T-cell (primary cell): ENCODE measurements at regions not wholly inside any gene's neighbourhood (a gene's known extent, or its start where the extent isn't known, plus 50 kb on each side); places are given as distances from the start of the nearest gene placed in this dataset.

Source experiments
- ATAC-seq, 4 experiments: fragments of 200-7000 bp in 3 of 4; fragments of 150-1000 bp in 1 of 4; cut with Tn5 transposase; replicated peaks in 1 of 4; 1 replicate in 3 of 4; 2 replicates in 1 of 4; pipeline ENCODE4 v1.10.0; 2021; ENCODE audit warnings: moderate library complexity in 3 of 4, mild to moderate bottlenecking in 2 of 4, moderate number of reproducible peaks in 1 of 4
- CTCF ChIA-PET, 2 donors: fragments of 300-600 bp; sonication (Branson Sonifier 250); formaldehyde crosslinking; loops; one replicate each; lab custom pipeline; 2022; ENCODE audit warnings: antibody characterized with exemption in 2 of 2; lab: Charles Lee
- POLR2A ChIA-PET, 2 donors: fragments of 300-600 bp; sonication (Branson Sonifier 250); formaldehyde crosslinking; loops; one replicate each; lab custom pipeline; 2022; ENCODE audit warnings: antibody characterized with exemption in 2 of 2; lab: Charles Lee
- DNase-seq, 35 experiments: peaks; one replicate each; pipeline versions ENCODE4 v3.0.0 to v3.0.0-alpha.2; 2013 to 2023
- H3K27ac ChIP-seq: one replicate; pipeline ENCODE4 v1.5.1; 2013; ENCODE audit warnings: low read length
- H3K27me3 ChIP-seq, 2 experiments: replicated peaks in 1 of 2; 1 replicate in 1 of 2; 2 replicates in 1 of 2; pipeline versions ENCODE4 v1.6.1 to v1.7.0; 2013; ENCODE audit warnings: low read length in 1 of 2, mixed read lengths in 1 of 2; ENCODE audit not compliant: control insufficient read depth in 2 of 2, insufficient read depth in 2 of 2; ENCODE audit errors: extremely low read depth in 1 of 2
- H3K36me3 ChIP-seq, 2 donors: 1 replicate in 1 of 2; 2 replicates in 1 of 2; pipeline versions ENCODE4 v1.6.1 to v1.7.0; 2013; ENCODE audit warnings: low read length in 1 of 2; ENCODE audit not compliant: control insufficient read depth in 2 of 2, insufficient read depth in 1 of 2; ENCODE audit errors: extremely low read depth in 1 of 2
- H3K4me1 ChIP-seq, 2 experiments: 1 replicate in 1 of 2; 2 replicates in 1 of 2; pipeline versions ENCODE4 v1.6.1 to v1.7.0; 2013; ENCODE audit warnings: low read length in 2 of 2, mixed read lengths in 1 of 2; ENCODE audit not compliant: insufficient read depth in 2 of 2, control insufficient read depth in 1 of 2; ENCODE audit errors: extremely low read depth in 1 of 2
- H3K4me3 ChIP-seq, 2 donors: 1 replicate in 1 of 2; 2 replicates in 1 of 2; pipeline versions ENCODE4 v1.5.1 to v1.7.0; 2013; ENCODE audit warnings: mild to moderate bottlenecking in 2 of 2, low read length in 1 of 2, moderate library complexity in 1 of 2; ENCODE audit not compliant: control insufficient read depth in 1 of 2; ENCODE audit errors: extremely low read depth in 1 of 2
- H3K9me3 ChIP-seq: 2 replicates; pipeline ENCODE4 v1.7.0; 2013
- H3K27ac Mint-ChIP-seq, 2 donors: one replicate each; pipeline ENCODE4 v1.8.0; 2020 to 2021; ENCODE audit warnings: mild to moderate bottlenecking in 2 of 2, mixed read lengths in 2 of 2
- H3K27me3 Mint-ChIP-seq, 2 donors: one replicate each; pipeline ENCODE4 v1.8.0; 2021 to 2022; ENCODE audit warnings: mixed read lengths in 2 of 2
- H3K36me3 Mint-ChIP-seq: one replicate; pipeline ENCODE4 v1.8.0; 2021; ENCODE audit warnings: mixed read lengths
- H3K4me1 Mint-ChIP-seq, 3 donors: one replicate each; pipeline ENCODE4 v1.8.0; 2020 to 2022; ENCODE audit warnings: mixed read lengths in 3 of 3, mild to moderate bottlenecking in 1 of 3
- H3K4me3 Mint-ChIP-seq, 3 donors: one replicate each; pipeline ENCODE4 v1.8.0; 2020 to 2022; ENCODE audit warnings: mild to moderate bottlenecking in 3 of 3, mixed read lengths in 3 of 3, moderate library complexity in 3 of 3
- H3K9me3 Mint-ChIP-seq, 3 donors: one replicate each; pipeline ENCODE4 v1.8.0; 2020 to 2022; ENCODE audit warnings: mixed read lengths in 3 of 3
- WGBS: methylation state at CpG from one replicate; pipeline ENCODE4 v1.1.5; 2013; ENCODE audit warnings: missing lambda C conversion rate; ENCODE audit not compliant: insufficient coverage; 5-methylcytosine and 5-hydroxymethylcytosine counted together

- H3K9me3 Mint-ChIP-seq = no peaks in the 10 kb centered on the region
- 20% methylated on average over 1 of the region's 5 CpGs for WGBS
- POLR2A ChIA-PET = interaction anchor here in 1 of 2 donors (0.6 kb wide), 1 partner anchor 19 kb away, joined by 3 read pairs; no protein-coding TSS in a partner anchor
Observed at GRCh38 chr11:111179184-111179910, 66.2 kb upstream of the POU2AF2 start.

GRCh38 chr11:111177037-111177871 lies 68.3 kb upstream of the POU2AF2 start:
- H3K4me3 ChIP-seq = no peak overlapping the region
- no peaks in the 10 kb centered on the region for H3K9me3 Mint-ChIP-seq
- H3K27me3 ChIP-seq = no peaks in the 10 kb centered on the region
- no peaks in the 10 kb centered on the region for H3K36me3 Mint-ChIP-seq
- ChIA-PET POLR2A (no interaction called here), CTCF (interaction anchor here in 1 of 2 donors (0.5 kb wide), 1 partner anchor 18 kb away, joined by 3 read pairs; no protein-coding TSS in a partner anchor)
- no peaks in the 10 kb centered on the region for H3K36me3 ChIP-seq
- no peaks in the 10 kb centered on the region for H3K9me3 ChIP-seq
- no peak overlapping the region for H3K27ac ChIP-seq
- ATAC-seq (no peak), DNase-seq (peak in 2 of 35 experiments; percentile 2 to 11)
- no peak overlapping the region for H3K4me3 Mint-ChIP-seq
- H3K27ac Mint-ChIP-seq = no peak overlapping the region
- H3K27me3 Mint-ChIP-seq = no peaks in the 10 kb centered on the region
- no peaks in the 10 kb centered on the region for H3K4me1 ChIP-seq
- peaks cover 0 to 3% (median 0%) of the 10 kb centered on the region in 3 donors for H3K4me1 Mint-ChIP-seq

More at GRCh38 chr11:111179184-111179910, 66.2 kb upstream of the POU2AF2 start:
- Histone ChIP-seq H3K27me3 (no peaks in the 10 kb centered on the region), H3K4me1 (no peaks in the 10 kb centered on the region), H3K9me3 (no peaks in the 10 kb centered on the region), H3K4me3 (no peak overlapping the region), H3K36me3 (no peaks in the 10 kb centered on the region), H3K27ac (no peak overlapping the region)
- Mint-ChIP-seq H3K36me3 (no peaks in the 10 kb centered on the region), H3K27me3 (no peaks in the 10 kb centered on the region), H3K4me3 (no peak overlapping the region), H3K4me1 (peaks cover 0 to 3% (median 0%) of the 10 kb centered on the region in 3 donors), H3K27ac (no peak overlapping the region)
- CTCF ChIA-PET = no interaction called here
- ATAC-seq = no peak
- DNase-seq = no peak

DNA sequence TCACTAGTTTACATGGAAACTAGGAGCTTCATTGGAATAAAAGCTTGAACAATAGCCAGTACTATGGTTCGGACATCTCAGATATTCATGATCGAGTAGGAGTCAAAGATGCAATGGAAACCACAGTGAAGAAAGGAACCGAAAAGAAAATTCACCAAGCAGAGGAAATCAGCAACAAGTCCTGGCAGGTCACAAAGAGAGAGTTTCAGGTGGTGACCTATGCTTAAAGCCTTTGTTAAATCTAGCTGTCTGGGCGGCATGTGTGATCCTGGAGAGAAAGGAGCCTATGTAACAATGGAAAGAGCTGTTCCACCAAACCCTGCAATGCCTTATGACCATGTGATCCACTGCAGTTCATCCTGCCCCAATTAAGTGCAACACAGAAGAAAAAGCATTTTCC lies 68.9 kb upstream of the POU2AF2 start:
- Mint-ChIP-seq H3K36me3 (no peaks in the 10 kb centered on the region), H3K4me1 (peaks cover 0 to 3% (median 0%) of the 10 kb centered on the region in 3 donors), H3K4me3 (no peak overlapping the region), H3K27me3 (no peaks in the 10 kb centered on the region), H3K9me3 (no peaks in the 10 kb centered on the region), H3K27ac (no peak overlapping the region)
- CTCF ChIA-PET = no interaction called here
- Histone ChIP-seq H3K36me3 (no peaks in the 10 kb centered on the region), H3K27ac (no peak overlapping the region), H3K4me3 (no peak overlapping the region), H3K9me3 (no peaks in the 10 kb centered on the region), H3K4me1 (no peaks in the 10 kb centered on the region), H3K27me3 (no peaks in the 10 kb centered on the region)
- ATAC-seq (no peak), DNase-seq (no peak)
- POLR2A ChIA-PET = no interaction called here
- WGBS = 91% methylated on average over 3 of the region's 4 CpGs

GRCh38 chr11:111173221-111173620 lies 72.3 kb upstream of the POU2AF2 start:
- H3K27me3 Mint-ChIP-seq = no peaks in the 10 kb centered on the region
- H3K36me3 Mint-ChIP-seq = no peaks in the 10 kb centered on the region
- no peak for DNase-seq
- H3K36me3 ChIP-seq = no peaks in the 10 kb centered on the region
- no peaks in the 10 kb centered on the region for H3K9me3 Mint-ChIP-seq
- ChIA-PET POLR2A (no interaction called here), CTCF (no interaction called here)
- no peaks in the 10 kb centered on the region for H3K4me1 ChIP-seq
- no peak overlapping the region for H3K4me3 ChIP-seq
- no peak overlapping the region for H3K4me3 Mint-ChIP-seq
- peaks cover 0 to 3% (median 0%) of the 10 kb centered on the region in 3 donors for H3K4me1 Mint-ChIP-seq
- no peak for ATAC-seq
- no peaks in the 10 kb centered on the region for H3K9me3 ChIP-seq
- H3K27ac ChIP-seq = no peak overlapping the region
- no peak overlapping the region for H3K27ac Mint-ChIP-seq
- H3K27me3 ChIP-seq = no peaks in the 10 kb centered on the region
- 79% methylated on average over 3 of the region's 3 CpGs for WGBS

- Mint-ChIP-seq H3K4me1 (peaks cover 0 to 3% (median 0%) of the 10 kb centered on the region in 3 donors), H3K36me3 (no peaks in the 10 kb centered on the region), H3K27me3 (no peaks in the 10 kb centered on the region), H3K9me3 (no peaks in the 10 kb centered on the region), H3K4me3 (no peak overlapping the region), H3K27ac (no peak overlapping the region)
- Histone ChIP-seq H3K27ac (no peak overlapping the region), H3K9me3 (no peaks in the 10 kb centered on the region), H3K4me1 (no peaks in the 10 kb centered on the region), H3K27me3 (no peaks in the 10 kb centered on the region), H3K4me3 (no peak overlapping the region), H3K36me3 (no peaks in the 10 kb centered on the region)
- 64% methylated on average over 2 of the region's 3 CpGs for WGBS
- POLR2A ChIA-PET = no interaction called here
- CTCF ChIA-PET = no interaction called here
- DNase-seq (no peak), ATAC-seq (no peak)
Observed at GRCh38 chr11:111172321-111172862, 73.1 kb upstream of the POU2AF2 start.

GRCh38 chr11:111170761-111171379 lies 74.7 kb upstream of the POU2AF2 start:
- Histone ChIP-seq H3K4me1 (no peaks in the 10 kb centered on the region), H3K27me3 (no peaks in the 10 kb centered on the region), H3K4me3 (no peak overlapping the region), H3K9me3 (no peaks in the 10 kb centered on the region), H3K36me3 (no peaks in the 10 kb centered on the region), H3K27ac (no peak overlapping the region)
- H3K4me3 Mint-ChIP-seq = no peak overlapping the region
- WGBS = 100% methylated on average over 2 of the region's 11 CpGs
- no peak overlapping the region for H3K27ac Mint-ChIP-seq
- ATAC-seq (no peak), DNase-seq (no peak)
- POLR2A ChIA-PET = no interaction called here
- peaks cover 0 to 3% of the 10 kb centered on the region in 2 donors for H3K27me3 Mint-ChIP-seq
- CTCF ChIA-PET = no interaction called here
- H3K36me3 Mint-ChIP-seq = no peaks in the 10 kb centered on the region
- no peaks in the 10 kb centered on the region for H3K9me3 Mint-ChIP-seq
- H3K4me1 Mint-ChIP-seq = no peaks in the 10 kb centered on the region
